Neural progenitor cell (in vitro differentiated cells): ENCODE measurements at regions not wholly inside any gene's neighbourhood (a gene's known extent, or its start where the extent isn't known, plus 50 kb on each side); places are given as distances from the start of the nearest gene placed in this dataset.
A peak's percentile ranks its signal among the peaks of the same experiment; 100 is the strongest.

Experiments
- DNase-seq: peaks from one replicate; pipeline ENCODE4 v3.0.0-alpha.2; 2016; ENCODE audit warnings: low spot score
- H2AFZ ChIP-seq: fragments of 200-600 bp; sonication (generic); replicated peaks from 2 replicates; pipeline ENCODE4 v1.6.1; 2016; ENCODE audit warnings: antibody characterized with exemption
- H3F3A ChIP-seq: fragments of 200-600 bp; sonication (generic); 2 replicates; pipeline ENCODE4 v1.6.1; 2016; ENCODE audit warnings: antibody characterized with exemption, low read depth
- H3K27ac ChIP-seq: fragments of 200-600 bp; sonication (generic); 2 replicates; pipeline ENCODE4 v1.5.1; 2016; ENCODE audit warnings: mild to moderate bottlenecking
- H3K27me3 ChIP-seq: fragments of 200-600 bp; sonication (generic); 2 replicates; pipeline ENCODE4 v1.6.1; 2016; ENCODE audit warnings: mild to moderate bottlenecking, moderate library complexity
- H3K36me3 ChIP-seq: fragments of 200-600 bp; sonication (generic); 2 replicates; pipeline ENCODE4 v1.5.1; 2016
- H3K4me1 ChIP-seq: fragments of 200-600 bp; sonication (generic); 2 replicates; pipeline ENCODE4 v1.6.1; 2016; ENCODE audit warnings: mixed run types
- H3K4me2 ChIP-seq: fragments of 200-600 bp; sonication (generic); 2 replicates; pipeline ENCODE4 v1.6.1; 2016
- H3K4me3 ChIP-seq: fragments of 200-600 bp; sonication (generic); 2 replicates; pipeline ENCODE4 v1.5.1; 2016
- H3K79me2 ChIP-seq: fragments of 200-600 bp; sonication (generic); 2 replicates; pipeline ENCODE4 v1.6.1; 2016; ENCODE audit warnings: low read depth
- H3K9ac ChIP-seq: fragments of 200-600 bp; sonication (generic); 2 replicates; pipeline ENCODE4 v1.6.1; 2016
- H3K9me3 ChIP-seq: fragments of 200-600 bp; sonication (generic); 2 replicates; pipeline ENCODE4 v1.5.1; 2016; ENCODE audit warnings: low read depth
- H4K20me1 ChIP-seq: fragments of 200-600 bp; sonication (generic); 2 replicates; pipeline ENCODE4 v1.6.1; 2016; ENCODE audit warnings: low read depth
- H3K27ac Mint-ChIP-seq: 3 replicates; pipeline ENCODE4 v1.8.0; 2021; ENCODE audit warnings: mixed read lengths
- H3K27me3 Mint-ChIP-seq: 2 replicates; pipeline ENCODE4 v1.8.0; 2022; ENCODE audit warnings: low read depth, mild to moderate bottlenecking, inconsistent platforms, moderate library complexity, mixed read lengths; ENCODE audit not compliant: insufficient read depth
- H3K36me3 Mint-ChIP-seq: 3 replicates; pipeline ENCODE4 v1.8.0; 2021; ENCODE audit warnings: mixed read lengths
- H3K4me1 Mint-ChIP-seq: 3 replicates; pipeline ENCODE4 v1.8.0; 2021; ENCODE audit warnings: mixed read lengths
- H3K4me3 Mint-ChIP-seq: 3 replicates; pipeline ENCODE4 v1.8.0; 2021; ENCODE audit warnings: mild to moderate bottlenecking, moderate library complexity, mixed read lengths
- H3K9me3 Mint-ChIP-seq: 3 replicates; pipeline ENCODE4 v1.8.0; 2020; ENCODE audit warnings: mixed read lengths
- EZH2 ChIP-seq: fragments of 200-600 bp; sonication (generic); IDR thresholded peaks from 2 replicates; pipeline ENCODE4 v1.6.1; 2017; ENCODE audit warnings: antibody characterized with exemption, mild to moderate bottlenecking, moderate library complexity
- EZH2phosphoT487 ChIP-seq: fragments of 200-600 bp; sonication (generic); IDR thresholded peaks from 2 replicates; pipeline ENCODE4 v1.6.1; 2017; ENCODE audit warnings: antibody characterized with exemption
- TF ChIP-seq, protein P1 (sequence below): fragments of 200-600 bp; sonication (generic); IDR thresholded peaks from 2 replicates; pipeline ENCODE4 v1.5.1; 2017; ENCODE audit warnings: antibody characterized with exemption, mild to moderate bottlenecking

- Histone ChIP-seq H3F3A (peaks cover 11% of the 10 kb centered on the region), H3K27ac (peak overlapping the region; percentile 33), H3K27me3 (no peaks in the 10 kb centered on the region), H3K36me3 (no peaks in the 10 kb centered on the region), H3K9ac (no peak overlapping the region), H3K4me3 (no peak overlapping the region), H3K9me3 (peaks cover 6% of the 10 kb centered on the region), H3K79me2 (no peaks in the 10 kb centered on the region), H3K4me2 (peak overlapping the region; percentile 33), H4K20me1 (no peaks in the 10 kb centered on the region), H3K4me1 (peaks cover 21% of the 10 kb centered on the region), H2AFZ (no peak overlapping the region)
- Mint-ChIP-seq H3K9me3 (peaks cover 24% of the 10 kb centered on the region), H3K27me3 (no peaks in the 10 kb centered on the region), H3K4me3 (no peak overlapping the region), H3K4me1 (peaks cover 27% of the 10 kb centered on the region), H3K36me3 (no peaks in the 10 kb centered on the region), H3K27ac (peak overlapping the region; percentile 72)
- DNase-seq = peak; percentile 65
- TF ChIP-seq EZH2phosphoT487 (no peak), EZH2 (no peak)
- TF ChIP-seq, protein P1, sequence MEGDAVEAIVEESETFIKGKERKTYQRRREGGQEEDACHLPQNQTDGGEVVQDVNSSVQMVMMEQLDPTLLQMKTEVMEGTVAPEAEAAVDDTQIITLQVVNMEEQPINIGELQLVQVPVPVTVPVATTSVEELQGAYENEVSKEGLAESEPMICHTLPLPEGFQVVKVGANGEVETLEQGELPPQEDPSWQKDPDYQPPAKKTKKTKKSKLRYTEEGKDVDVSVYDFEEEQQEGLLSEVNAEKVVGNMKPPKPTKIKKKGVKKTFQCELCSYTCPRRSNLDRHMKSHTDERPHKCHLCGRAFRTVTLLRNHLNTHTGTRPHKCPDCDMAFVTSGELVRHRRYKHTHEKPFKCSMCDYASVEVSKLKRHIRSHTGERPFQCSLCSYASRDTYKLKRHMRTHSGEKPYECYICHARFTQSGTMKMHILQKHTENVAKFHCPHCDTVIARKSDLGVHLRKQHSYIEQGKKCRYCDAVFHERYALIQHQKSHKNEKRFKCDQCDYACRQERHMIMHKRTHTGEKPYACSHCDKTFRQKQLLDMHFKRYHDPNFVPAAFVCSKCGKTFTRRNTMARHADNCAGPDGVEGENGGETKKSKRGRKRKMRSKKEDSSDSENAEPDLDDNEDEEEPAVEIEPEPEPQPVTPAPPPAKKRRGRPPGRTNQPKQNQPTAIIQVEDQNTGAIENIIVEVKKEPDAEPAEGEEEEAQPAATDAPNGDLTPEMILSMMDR = no peak
These were observed 326.2 kb downstream of the TUSC7 start for GRCh38 chr3:117035745-117036144.

- H3K4me3 ChIP-seq = no peak overlapping the region
- DNase-seq = no peak
- peaks cover 21% of the 10 kb centered on the region for H3K4me1 ChIP-seq
- no peaks in the 10 kb centered on the region for H3K79me2 ChIP-seq
- peaks cover 27% of the 10 kb centered on the region for H3K4me1 Mint-ChIP-seq
- no peaks in the 10 kb centered on the region for H4K20me1 ChIP-seq
- peak overlapping the region; percentile 33 for H3K27ac ChIP-seq
- no peaks in the 10 kb centered on the region for H3K36me3 Mint-ChIP-seq
- H3K4me3 Mint-ChIP-seq = peak overlapping the region; percentile 69
- peaks cover 11% of the 10 kb centered on the region for H3F3A ChIP-seq
- no peaks in the 10 kb centered on the region for H3K36me3 ChIP-seq
- H2AFZ ChIP-seq = no peak overlapping the region
- TF ChIP-seq, protein P1 = no peak
- TF ChIP-seq EZH2phosphoT487 = no peak
- no peak for TF ChIP-seq EZH2
- H3K27me3 ChIP-seq = no peaks in the 10 kb centered on the region
- peaks cover 19% of the 10 kb centered on the region for H3K9me3 Mint-ChIP-seq
- H3K27me3 Mint-ChIP-seq = no peaks in the 10 kb centered on the region
- H3K27ac Mint-ChIP-seq = peak overlapping the region; percentile 31
- peak overlapping the region; percentile 33 for H3K4me2 ChIP-seq
- H3K9me3 ChIP-seq = peaks cover 6% of the 10 kb centered on the region
- H3K9ac ChIP-seq = no peak overlapping the region
These were observed 326.8 kb downstream of the TUSC7 start for GRCh38 chr3:117036259-117036799.

GRCh38 chr3:117045143-117045542, 335.6 kb downstream of the TUSC7 start:
- Histone ChIP-seq H3K9ac (no peak overlapping the region), H3K4me2 (no peak overlapping the region), H3K4me1 (peaks cover 9% of the 10 kb centered on the region), H3K9me3 (no peaks in the 10 kb centered on the region), H3K27me3 (no peaks in the 10 kb centered on the region), H3F3A (peaks cover 8% of the 10 kb centered on the region), H3K79me2 (no peaks in the 10 kb centered on the region), H4K20me1 (no peaks in the 10 kb centered on the region), H3K27ac (no peak overlapping the region), H3K36me3 (no peaks in the 10 kb centered on the region), H3K4me3 (no peak overlapping the region), H2AFZ (no peak overlapping the region)
- Mint-ChIP-seq H3K4me3 (no peak overlapping the region), H3K36me3 (no peaks in the 10 kb centered on the region), H3K27ac (no peak overlapping the region), H3K4me1 (peaks cover 15% of the 10 kb centered on the region), H3K27me3 (no peaks in the 10 kb centered on the region), H3K9me3 (peaks cover 7% of the 10 kb centered on the region)
- peak; percentile 66 for DNase-seq
- TF ChIP-seq, protein P1 = peak; percentile 32
- no peak for TF ChIP-seq EZH2phosphoT487
